ENCODE measurements at regions not wholly inside any gene's neighbourhood (a gene's known extent, or its start where the extent isn't known, plus 50 kb on each side); places are given as distances from the start of the nearest gene placed in this dataset.

- Histone ChIP-seq H3K4me3 (ENCODE audit: control insufficient read depth in 2 of 3, extremely low read depth in 1 of 3, insufficient read depth in 2 of 3, low read depth in 1 of 3, low read length in 3 of 3) (no peak overlapping the region), H2AFZ (ENCODE audit: control insufficient read depth, low read length) (no peak overlapping the region), H3K9ac (ENCODE audit: control insufficient read depth, extremely low read depth, insufficient read depth, low read length) (no peak overlapping the region), H3K4me1 (ENCODE audit: control insufficient read depth, extremely low read depth, insufficient read depth, low read length) (no peaks in the 10 kb centered on the region), H3K4me2 (ENCODE audit: control insufficient read depth, extremely low read depth, insufficient read depth, low read depth, low read length) (no peak overlapping the region), H3K27me3 (ENCODE audit: control insufficient read depth, extremely low read depth, insufficient read depth, low read length) (no peaks in the 10 kb centered on the region), H3K27ac (ENCODE audit: control insufficient read depth, insufficient read depth, low read length) (no peak overlapping the region), H4K20me1 (ENCODE audit: control insufficient read depth, extremely low read depth, insufficient read depth, low read length) (no peaks in the 10 kb centered on the region), H3K9me1 (ENCODE audit: control insufficient read depth, extremely low read depth, insufficient read depth, low read length) (no peaks in the 10 kb centered on the region), H3K36me3 (ENCODE audit: control insufficient read depth in 2 of 2, extremely low read depth in 1 of 2, insufficient read depth in 2 of 2, low read length in 2 of 2) (no peaks in the 10 kb centered on the region), H3K9me3 (ENCODE audit: control insufficient read depth, low read depth, low read length) (no peaks in the 10 kb centered on the region), H3K79me2 (ENCODE audit: control insufficient read depth, insufficient read depth, low read length) (no peaks in the 10 kb centered on the region)
- dilution Hi-C loops (cut with MboI; ENCODE audit: extremely low pct_ligation_motif_present, low sequenced_read_pairs), result no loop called here
- TF ChIP-seq EZH2 (IDR thresholded peaks at IDR 0.05; ENCODE audit: low read length) (no peak), CTCF (optimal IDR thresholded peaks at IDR 0.05 in 1 of 3, IDR thresholded peaks at IDR 0.05 in 1 of 3, conservative IDR thresholded peaks at IDR 0.05 in 1 of 3; ENCODE audit: extremely low read depth in 1 of 3, insufficient read depth in 2 of 3, low read length in 3 of 3) (no peak)
- FAIRE-seq, result no peak
- no peak for DNase-seq (ENCODE audit: low read depth, low spot score)
These were observed 147.4 kb downstream of the ACTBL2 start for GRCh38 chr5:57335092-57335660.

DNA sequence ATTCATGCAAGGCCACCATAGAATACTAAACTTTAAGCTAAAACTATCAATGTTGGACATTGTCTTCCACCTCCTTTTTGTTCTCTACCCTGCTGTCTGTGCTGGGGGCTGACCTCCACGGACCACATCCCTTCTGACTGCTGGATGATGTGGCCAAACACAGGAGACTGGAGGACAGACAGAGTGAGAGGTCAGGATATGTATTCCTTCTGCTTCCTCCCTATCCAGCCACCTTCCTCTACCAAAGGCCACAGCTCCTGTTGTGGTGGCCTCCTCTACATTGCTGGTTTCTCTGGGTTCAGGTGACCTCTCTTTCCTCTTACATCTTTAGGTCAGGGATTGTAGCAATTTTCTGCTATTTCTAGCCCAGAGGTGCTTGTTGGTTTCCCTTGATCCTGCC lies 148.1 kb downstream of the ACTBL2 start:
- FAIRE-seq, result no peak
- H3K9me3 ChIP-seq (ENCODE audit: control insufficient read depth, low read depth, low read length), result no peaks in the 10 kb centered on the region
- no peak overlapping the region for H3K27ac ChIP-seq (ENCODE audit: control insufficient read depth, insufficient read depth, low read length)

More for the DNA sequence above, 148.1 kb downstream of the ACTBL2 start:
- no peak overlapping the region for H2AFZ ChIP-seq (ENCODE audit: control insufficient read depth, low read length)
- no peaks in the 10 kb centered on the region for H3K4me1 ChIP-seq (ENCODE audit: control insufficient read depth, extremely low read depth, insufficient read depth, low read length)
- H3K36me3 ChIP-seq (ENCODE audit: control insufficient read depth in 2 of 2, extremely low read depth in 1 of 2, insufficient read depth in 2 of 2, low read length in 2 of 2), result no peaks in the 10 kb centered on the region
- dilution Hi-C loops (cut with MboI; ENCODE audit: extremely low pct_ligation_motif_present, low sequenced_read_pairs), result no loop called here
- H3K27me3 ChIP-seq (ENCODE audit: control insufficient read depth, extremely low read depth, insufficient read depth, low read length), result no peaks in the 10 kb centered on the region
- DNase-seq (ENCODE audit: low read depth, low spot score), result no peak
- H3K79me2 ChIP-seq (ENCODE audit: control insufficient read depth, insufficient read depth, low read length), result no peaks in the 10 kb centered on the region
- H3K4me3 ChIP-seq (ENCODE audit: control insufficient read depth in 2 of 3, extremely low read depth in 1 of 3, insufficient read depth in 2 of 3, low read depth in 1 of 3, low read length in 3 of 3), result no peak overlapping the region
- H4K20me1 ChIP-seq (ENCODE audit: control insufficient read depth, extremely low read depth, insufficient read depth, low read length), result no peaks in the 10 kb centered on the region
- no peak overlapping the region for H3K9ac ChIP-seq (ENCODE audit: control insufficient read depth, extremely low read depth, insufficient read depth, low read length)
- H3K9me1 ChIP-seq (ENCODE audit: control insufficient read depth, extremely low read depth, insufficient read depth, low read length), result no peaks in the 10 kb centered on the region
- no peak overlapping the region for H3K4me2 ChIP-seq (ENCODE audit: control insufficient read depth, extremely low read depth, insufficient read depth, low read depth, low read length)
- no peak for TF ChIP-seq EZH2 (IDR thresholded peaks at IDR 0.05; ENCODE audit: low read length)
- TF ChIP-seq CTCF (optimal IDR thresholded peaks at IDR 0.05 in 1 of 3, IDR thresholded peaks at IDR 0.05 in 1 of 3, conservative IDR thresholded peaks at IDR 0.05 in 1 of 3; ENCODE audit: extremely low read depth in 1 of 3, insufficient read depth in 2 of 3, low read length in 3 of 3), result no peak

Data from keratinocyte (primary cell).